Stimulated activated CD8-positive, alpha-beta memory T cell treated with anti-CD3 and anti-CD28 coated beads, Interleukin-12 subunit alpha, Interleukin-12 subunit beta, amount 100 ng/mL, for 24 hours (primary cell): ENCODE measurements at regions not wholly inside any gene's neighbourhood (a gene's known extent, or its start where the extent isn't known, plus 50 kb on each side); places are given as distances from the start of the nearest gene placed in this dataset.
"Not testable (repeated sequence)": the region's sequence is repeated elsewhere in the genome, so short reads cannot be mapped to it uniquely, and the experiment has no call there.

Experiments used
- DNase-seq: peaks from one replicate; pipeline ENCODE4 v3.0.0-alpha.2; 2020; ENCODE audit errors: extremely low read depth

DNA sequence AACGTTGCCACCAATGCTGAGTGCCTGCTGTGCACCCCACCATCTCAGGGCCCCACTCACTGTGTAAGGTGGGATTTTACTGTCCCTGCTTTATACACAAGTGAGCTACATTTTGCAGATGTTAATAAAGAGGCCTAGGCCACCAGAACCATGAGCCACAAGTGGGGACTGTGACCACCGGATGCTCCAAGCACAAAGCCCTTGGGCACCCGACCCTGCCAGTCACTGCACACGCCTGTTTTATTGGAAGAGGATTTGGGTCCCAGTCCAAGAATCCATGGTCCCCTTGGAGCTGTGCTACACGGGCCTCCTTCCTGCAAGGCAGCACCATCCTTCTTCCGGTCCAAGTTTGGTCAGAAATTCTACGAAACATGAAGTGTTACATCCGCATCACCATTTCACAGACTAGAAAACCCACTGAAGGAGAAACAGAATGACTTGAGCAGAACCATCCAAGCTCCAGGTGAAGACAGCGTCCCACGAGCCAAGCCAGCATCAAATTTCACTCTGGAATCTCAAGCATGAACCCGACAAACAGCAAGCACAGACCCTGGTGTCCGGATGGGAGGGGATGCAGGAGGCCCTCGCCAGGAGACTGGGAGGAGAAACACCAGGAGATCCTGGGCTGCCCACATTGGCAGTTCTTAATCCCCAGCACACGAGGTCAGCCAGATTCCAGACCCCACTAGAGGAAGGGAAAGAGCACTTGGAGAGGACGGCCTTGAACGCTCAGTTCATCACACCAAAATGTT is 226.9 kb downstream of the DLL1 start:
- no peak for DNase-seq

GRCh38 chr6:170063431-170063830 is 227.4 kb downstream of the DLL1 start:
- no peak for DNase-seq

DNA sequence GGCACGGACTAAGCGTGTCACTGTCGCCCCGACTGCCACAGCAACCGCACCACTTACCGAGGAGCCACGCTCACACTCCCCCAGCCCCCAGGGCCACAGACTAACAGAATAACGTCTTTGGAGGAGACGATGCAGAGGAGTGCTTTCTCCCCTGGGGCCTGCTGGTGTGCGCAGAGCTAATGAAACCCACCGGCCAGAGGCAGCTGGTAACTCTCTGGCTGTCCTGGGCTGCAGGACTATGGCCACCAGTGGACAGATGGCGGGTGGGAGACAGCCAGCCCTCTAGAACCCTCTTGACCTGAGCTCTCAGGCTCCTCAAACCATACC is 228.0 kb downstream of the DLL1 start:
- no peak for DNase-seq

GRCh38 chr6:170062209-170062914 is 228.5 kb downstream of the DLL1 start:
- no peak for DNase-seq

- DNase-seq: no peak
These were observed 231.9 kb downstream of the DLL1 start for GRCh38 chr6:170058878-170059485.

GRCh38 chr6:170057961-170058877 is 232.7 kb downstream of the DLL1 start:
- DNase-seq: no peak

DNA sequence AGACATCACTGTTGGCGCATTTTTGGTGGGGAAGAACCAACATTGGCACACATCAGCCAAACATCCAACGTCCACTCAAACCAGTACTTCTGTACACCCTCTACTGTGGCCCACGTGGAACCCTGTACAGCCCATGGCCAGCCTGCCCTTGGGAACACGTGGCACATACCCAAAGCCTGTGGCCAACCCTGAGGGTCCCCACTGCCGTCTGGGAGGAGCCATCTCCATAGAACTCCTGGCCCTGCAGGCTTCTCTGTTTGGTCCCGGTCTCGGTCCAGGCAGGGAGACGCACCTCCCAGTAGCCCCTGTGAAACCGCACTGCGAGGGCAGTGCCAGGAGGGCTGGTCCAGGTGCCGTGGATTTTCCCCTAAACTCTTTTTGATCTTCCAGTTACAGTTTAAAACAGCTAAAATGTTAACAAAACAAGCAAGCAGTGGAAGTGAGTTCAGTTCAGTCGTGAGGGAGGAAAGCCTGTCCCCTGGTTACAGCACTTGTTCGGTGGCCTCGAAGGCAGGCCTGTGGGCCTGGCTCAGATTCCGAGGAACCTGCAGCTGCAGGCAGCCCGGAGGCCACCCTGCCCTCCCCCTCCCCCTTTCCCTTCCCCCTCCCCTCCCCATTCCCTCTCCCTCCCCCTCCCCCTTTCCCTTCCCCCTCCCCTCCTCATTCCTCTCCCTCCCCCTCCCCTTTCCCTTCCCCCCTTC is 233.7 kb downstream of the DLL1 start:
- no peak for DNase-seq

GRCh38 chr6:170056278-170056711 is 234.6 kb downstream of the DLL1 start:
- no peak for DNase-seq

- not testable (repeated sequence) for DNase-seq
These were observed 235.1 kb downstream of the DLL1 start for GRCh38 chr6:170055797-170056196.

DNA sequence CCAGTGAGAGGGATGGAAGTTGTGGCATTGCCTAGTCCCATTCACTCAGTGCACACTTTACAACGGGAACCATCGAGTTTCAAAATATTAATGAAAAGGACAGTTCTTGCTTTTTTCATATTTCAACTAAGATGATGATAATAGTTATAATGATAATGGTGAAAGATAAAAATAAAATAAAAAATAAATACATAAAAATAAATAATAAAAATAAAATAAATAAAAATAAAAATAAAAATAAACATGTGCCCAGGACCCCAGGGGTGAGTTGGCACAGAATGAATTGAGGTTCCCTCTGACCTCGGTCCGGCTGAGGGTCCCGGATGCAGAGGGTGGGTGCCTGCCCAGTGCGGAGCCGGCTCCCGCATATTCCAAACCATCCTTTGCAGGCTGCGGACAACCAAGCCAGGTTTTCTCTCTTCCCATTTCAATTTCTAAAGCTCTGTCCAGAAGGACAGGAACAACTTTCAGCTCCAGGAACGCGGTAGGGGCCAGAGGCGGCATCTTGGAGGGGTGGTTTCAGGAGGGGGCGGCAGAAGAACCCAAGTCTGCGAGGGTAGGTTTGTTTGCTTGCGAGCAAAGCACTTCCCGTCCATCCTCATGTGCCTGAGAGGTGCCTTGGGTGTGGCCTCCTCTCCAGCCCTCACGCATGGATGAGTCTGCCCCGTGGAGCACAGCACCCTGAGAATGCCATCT is 236.8 kb downstream of the DLL1 start:
- DNase-seq: no peak

- no peak for DNase-seq
These were observed 237.7 kb downstream of the DLL1 start for GRCh38 chr6:170052991-170053821.

DNA sequence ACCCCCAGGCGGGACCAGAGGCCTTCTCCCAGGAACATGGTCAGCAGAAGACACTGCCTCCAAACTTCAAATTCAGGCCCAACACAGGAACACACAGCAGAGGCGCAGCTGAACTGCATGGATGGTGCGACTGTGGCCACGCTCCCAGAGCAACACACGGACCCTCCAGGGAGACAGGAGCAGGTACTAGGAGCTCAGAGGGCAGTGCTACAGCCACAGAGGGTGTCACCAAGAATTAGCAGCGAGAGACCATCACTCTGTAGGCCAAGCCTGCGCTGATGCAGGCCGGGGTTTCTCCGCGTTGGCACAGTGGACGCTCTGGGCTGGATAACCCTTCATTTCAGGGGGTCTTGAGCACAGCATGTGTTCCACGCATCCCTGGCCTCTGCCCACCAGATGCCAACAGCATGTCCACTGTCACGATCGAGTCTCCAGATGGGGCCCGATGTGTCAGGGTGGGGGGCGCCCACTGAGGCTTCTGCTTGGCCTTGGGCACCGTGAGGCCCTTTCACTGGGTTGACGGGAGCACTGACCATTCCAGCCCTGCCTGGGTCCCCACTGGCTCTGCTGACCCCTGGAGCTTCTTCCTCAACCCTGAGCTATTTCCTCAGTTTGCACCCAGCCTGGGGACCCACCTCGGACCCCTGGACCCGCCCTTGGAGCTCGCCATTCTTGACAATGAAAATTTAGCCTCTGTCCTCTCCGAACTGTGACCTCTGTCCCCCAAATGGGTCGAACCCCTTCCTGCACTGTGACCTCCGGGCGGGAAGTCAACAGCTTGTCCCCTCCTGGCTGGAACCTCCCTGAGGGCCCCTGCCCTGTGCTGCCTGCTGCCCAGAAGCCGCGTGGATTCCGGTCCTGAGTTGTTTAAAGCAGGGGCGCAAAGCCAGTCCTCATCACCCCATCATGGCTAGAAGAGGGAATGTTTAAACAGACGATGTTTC is 239.4 kb downstream of the DLL1 start:
- no peak for DNase-seq

DNA sequence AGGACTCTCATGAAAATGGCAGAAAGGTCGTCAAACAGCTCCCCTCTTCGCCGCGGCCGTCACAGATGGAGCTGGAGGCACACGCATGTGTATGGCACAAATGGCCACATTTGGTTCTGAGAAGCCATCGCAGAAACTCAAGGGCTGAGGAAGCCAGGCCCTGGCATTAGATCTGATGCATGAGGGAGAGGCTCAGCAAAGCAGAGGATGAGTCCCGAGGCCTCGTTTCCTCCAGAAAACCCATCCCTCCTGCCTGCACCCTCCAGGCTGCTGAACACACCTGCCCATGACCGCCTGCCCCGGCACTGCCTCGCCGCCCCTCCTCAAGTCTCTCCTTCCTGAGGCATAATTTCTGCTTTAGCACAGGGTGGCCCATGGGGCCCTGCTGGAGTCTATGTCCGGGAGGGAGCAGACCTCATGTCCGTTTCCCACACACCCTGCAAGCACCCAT is 240.3 kb downstream of the DLL1 start:
- no peak for DNase-seq

GRCh38 chr6:170049641-170050561 is 241.0 kb downstream of the DLL1 start:
- DNase-seq: no peak

GRCh38 chr6:170048615-170049256 is 242.1 kb downstream of the DLL1 start:
- DNase-seq: no peak

DNA sequence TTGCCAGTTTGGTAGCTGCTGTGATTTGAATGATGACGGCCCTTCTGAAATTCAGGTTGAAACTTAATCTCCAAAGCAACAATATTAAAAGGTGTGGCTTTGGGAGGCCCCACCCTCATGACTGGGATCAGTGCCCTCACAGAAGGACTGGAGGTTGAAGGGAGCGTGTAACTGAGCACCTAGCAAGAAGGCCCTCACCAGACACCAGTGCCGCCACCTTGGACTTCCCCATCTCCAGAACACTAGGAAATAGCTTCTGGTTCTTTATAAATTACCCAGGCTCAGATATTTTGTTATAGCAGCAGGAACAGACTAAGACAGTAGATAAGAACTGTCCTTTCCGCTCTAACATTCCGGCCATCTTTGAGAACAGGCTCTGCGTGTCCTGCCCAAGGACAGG is 243.1 kb downstream of the DLL1 start:
- no peak for DNase-seq
